ENCODE measurements at regions not wholly inside any gene's neighbourhood (a gene's known extent, or its start where the extent isn't known, plus 50 kb on each side); places are given as distances from the start of the nearest gene placed in this dataset.

- TF ChIP-seq GABPA (IDR thresholded peaks at IDR 0.05 in 1 of 2, conservative IDR thresholded peaks at IDR 0.05 in 1 of 2) (no peak), MAX (IDR thresholded peaks at IDR 0.05) (no peak), FOXA2 (IDR thresholded peaks at IDR 0.05) (no peak), ATF3 (IDR thresholded peaks at IDR 0.05) (no peak), HNF4G (IDR thresholded peaks at IDR 0.05) (no peak), EGR1 (IDR thresholded peaks at IDR 0.05; ENCODE audit: low read depth in 2 of 2) (no peak), SP1 (IDR thresholded peaks at IDR 0.05) (no peak), YY1 (IDR thresholded peaks at IDR 0.05) (no peak), JUND (IDR thresholded peaks at IDR 0.05) (no peak)
These were observed 1428.9 kb upstream of the WWC1 start (continued) for GRCh38 chr5:166862581-166862980.

GRCh38 chr5:166865206-166865605 lies 1426.2 kb upstream of the WWC1 start:
- H3K27me3 ChIP-seq (ENCODE audit: control insufficient read depth in 4 of 4, insufficient read depth in 4 of 4, low read length in 3 of 4) = no peaks in the 10 kb centered on the region
- H3K36me3 ChIP-seq (ENCODE audit: control insufficient read depth in 4 of 4, insufficient read depth in 3 of 4, low read depth in 1 of 4, low read length in 3 of 4) = no peaks in the 10 kb centered on the region
- H3K4me3 ChIP-seq (ENCODE audit: low read depth in 1 of 3, low read length in 3 of 3) = no peak overlapping the region
- no peak for DNase-seq (ENCODE audit: low spot score)
- H3K9ac ChIP-seq (ENCODE audit: low read depth in 1 of 2, low read length in 2 of 2) = no peak overlapping the region
- 86% methylated on average over 6 of the region's 6 CpGs for WGBS
- H3K27ac ChIP-seq (ENCODE audit: low read depth in 1 of 2, low read length in 2 of 2) = no peak overlapping the region
- TF ChIP-seq JUND (IDR thresholded peaks at IDR 0.05) = no peak
- no peaks in the 10 kb centered on the region for H3K9me3 ChIP-seq (ENCODE audit: control insufficient read depth in 4 of 4, low read length in 3 of 4)
- no peaks in the 10 kb centered on the region for H3K4me1 ChIP-seq (ENCODE audit: control insufficient read depth in 4 of 4, insufficient read depth in 4 of 4, low read length in 3 of 4)

- no peak for DNase-seq (ENCODE audit: low spot score)
- Histone ChIP-seq H3K4me3 (ENCODE audit: low read depth in 1 of 3, low read length in 3 of 3) (no peak overlapping the region), H3K27ac (ENCODE audit: low read depth in 1 of 2, low read length in 2 of 2) (no peak overlapping the region), H3K27me3 (ENCODE audit: control insufficient read depth in 4 of 4, insufficient read depth in 4 of 4, low read length in 3 of 4) (no peaks in the 10 kb centered on the region), H3K9ac (ENCODE audit: low read depth in 1 of 2, low read length in 2 of 2) (no peak overlapping the region), H3K9me3 (ENCODE audit: control insufficient read depth in 4 of 4, low read length in 3 of 4) (no peaks in the 10 kb centered on the region), H3K4me1 (ENCODE audit: control insufficient read depth in 4 of 4, insufficient read depth in 4 of 4, low read length in 3 of 4) (no peaks in the 10 kb centered on the region), H3K36me3 (ENCODE audit: control insufficient read depth in 4 of 4, insufficient read depth in 3 of 4, low read depth in 1 of 4, low read length in 3 of 4) (no peaks in the 10 kb centered on the region)
- no peak for TF ChIP-seq YY1 (IDR thresholded peaks at IDR 0.05)
- TF ChIP-seq MAX (IDR thresholded peaks at IDR 0.05) = no peak
- no peak for TF ChIP-seq NR2F2 (IDR thresholded peaks at IDR 0.05)
- TF ChIP-seq GABPA (IDR thresholded peaks at IDR 0.05 in 1 of 2, conservative IDR thresholded peaks at IDR 0.05 in 1 of 2) = no peak
- TF ChIP-seq ATF3 (IDR thresholded peaks at IDR 0.05) = no peak
- TF ChIP-seq FOXA2 (IDR thresholded peaks at IDR 0.05) = no peak
- no peak for TF ChIP-seq JUND (IDR thresholded peaks at IDR 0.05)
- no peak for TF ChIP-seq REST (IDR thresholded peaks at IDR 0.05)
- TF ChIP-seq EGR1 (IDR thresholded peaks at IDR 0.05; ENCODE audit: low read depth in 2 of 2) = no peak
- no peak for TF ChIP-seq HNF4G (IDR thresholded peaks at IDR 0.05)
- no peak for TF ChIP-seq HNF4A (conservative IDR thresholded peaks at IDR 0.05)
- TF ChIP-seq ZBTB33 (IDR thresholded peaks at IDR 0.05) = no peak
- no peak for TF ChIP-seq TAF1 (conservative IDR thresholded peaks at IDR 0.05)
- no peak for TF ChIP-seq RAD21 (IDR thresholded peaks at IDR 0.05)
- WGBS = 78% methylated on average over 9 of the region's 9 CpGs
These were observed 1411.0 kb upstream of the WWC1 start for GRCh38 chr5:166880456-166880855.

Data from liver (tissue), 7 donors.